ENCODE measurements at regions not wholly inside any gene's neighbourhood (a gene's known extent, or its start where the extent isn't known, plus 50 kb on each side); places are given as distances from the start of the nearest gene placed in this dataset.

DNA sequence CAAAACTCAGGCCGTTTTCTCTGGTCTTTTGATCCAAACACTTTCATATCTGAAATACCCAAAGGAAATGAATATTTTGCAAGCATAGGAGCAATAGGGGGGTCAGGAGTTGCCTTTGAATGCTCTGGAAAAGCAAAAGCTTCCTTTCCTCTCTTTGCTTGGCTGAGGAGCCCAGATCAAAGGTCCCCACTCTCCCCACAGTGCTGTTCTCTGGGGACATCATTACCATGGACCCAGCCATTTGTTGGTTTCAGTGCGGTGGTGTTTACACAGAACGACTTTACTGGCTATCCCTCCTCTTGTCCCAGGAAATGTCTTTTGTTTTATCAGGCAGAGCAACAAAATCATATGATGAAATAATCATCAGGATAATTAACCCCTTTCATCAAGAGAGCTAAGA lies 1089.1 kb downstream of the TBC1D22A start:
- Mint-ChIP-seq H3K36me3 (no peaks in the 10 kb centered on the region), H3K9me3 (no peaks in the 10 kb centered on the region), H3K4me3 (no peak overlapping the region), H3K4me1 (no peaks in the 10 kb centered on the region), H3K27me3 (ENCODE audit: low read depth in 2 of 2) (peaks cover 29 to 38% of the 10 kb centered on the region in 2 donors), H3K27ac (no peak overlapping the region)
- intact Hi-C loops (cut with micrococcal nuclease) = no loop called here
- no peaks in the 10 kb centered on the region for H3K36me3 ChIP-seq (ENCODE audit: control insufficient read depth, insufficient read depth, low read length)
- no peaks in the 10 kb centered on the region for H3K27me3 ChIP-seq (ENCODE audit: control insufficient read depth, insufficient read depth, low read length)
- H3K4me1 ChIP-seq (ENCODE audit: control insufficient read depth, insufficient read depth, low read length) = no peaks in the 10 kb centered on the region
- ATAC-seq (no peak), DNase-seq (no peak)
- 39% methylated on average over 3 of the region's 3 CpGs for WGBS (ENCODE audit: insufficient coverage)
- H3K9me3 ChIP-seq (ENCODE audit: control insufficient read depth, insufficient read depth, low read length) = no peaks in the 10 kb centered on the region
- TF ChIP-seq, protein P1, sequence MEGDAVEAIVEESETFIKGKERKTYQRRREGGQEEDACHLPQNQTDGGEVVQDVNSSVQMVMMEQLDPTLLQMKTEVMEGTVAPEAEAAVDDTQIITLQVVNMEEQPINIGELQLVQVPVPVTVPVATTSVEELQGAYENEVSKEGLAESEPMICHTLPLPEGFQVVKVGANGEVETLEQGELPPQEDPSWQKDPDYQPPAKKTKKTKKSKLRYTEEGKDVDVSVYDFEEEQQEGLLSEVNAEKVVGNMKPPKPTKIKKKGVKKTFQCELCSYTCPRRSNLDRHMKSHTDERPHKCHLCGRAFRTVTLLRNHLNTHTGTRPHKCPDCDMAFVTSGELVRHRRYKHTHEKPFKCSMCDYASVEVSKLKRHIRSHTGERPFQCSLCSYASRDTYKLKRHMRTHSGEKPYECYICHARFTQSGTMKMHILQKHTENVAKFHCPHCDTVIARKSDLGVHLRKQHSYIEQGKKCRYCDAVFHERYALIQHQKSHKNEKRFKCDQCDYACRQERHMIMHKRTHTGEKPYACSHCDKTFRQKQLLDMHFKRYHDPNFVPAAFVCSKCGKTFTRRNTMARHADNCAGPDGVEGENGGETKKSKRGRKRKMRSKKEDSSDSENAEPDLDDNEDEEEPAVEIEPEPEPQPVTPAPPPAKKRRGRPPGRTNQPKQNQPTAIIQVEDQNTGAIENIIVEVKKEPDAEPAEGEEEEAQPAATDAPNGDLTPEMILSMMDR (IDR thresholded peaks at IDR 0.05) = no peak
- H3K4me3 ChIP-seq (ENCODE audit: low read length) = no peak overlapping the region
- H3K27ac ChIP-seq (ENCODE audit: low read length) = no peak overlapping the region

DNA sequence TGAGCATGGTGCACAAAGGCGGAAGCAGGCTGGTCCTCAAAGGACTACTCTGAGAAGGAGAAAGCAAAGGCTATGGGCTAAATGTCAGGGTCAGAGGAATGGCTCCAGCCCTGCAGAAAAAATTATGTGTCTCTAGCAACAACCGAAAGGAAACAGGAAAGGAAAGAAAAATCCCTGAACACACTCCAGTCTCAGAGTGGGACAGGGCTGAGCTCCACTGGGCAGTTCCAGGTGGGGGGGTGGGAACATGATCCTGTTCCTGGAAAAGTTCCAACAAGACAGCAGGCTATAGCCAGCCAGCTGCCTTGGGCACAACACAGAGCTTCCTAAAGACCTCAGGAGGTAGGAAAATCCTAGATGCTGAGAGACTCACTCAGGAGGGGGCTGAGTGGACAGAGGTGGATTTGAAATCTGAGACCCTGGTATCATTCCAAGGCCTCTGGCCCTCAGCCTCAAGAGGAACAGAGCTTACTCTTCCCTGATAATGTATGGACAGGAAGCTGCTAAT lies 1088.2 kb downstream of the TBC1D22A start:
- Histone ChIP-seq H3K36me3 (ENCODE audit: control insufficient read depth, insufficient read depth, low read length) (no peaks in the 10 kb centered on the region), H3K27me3 (ENCODE audit: control insufficient read depth, insufficient read depth, low read length) (no peaks in the 10 kb centered on the region), H3K4me3 (ENCODE audit: low read length) (no peak overlapping the region), H3K27ac (ENCODE audit: low read length) (no peak overlapping the region), H3K9me3 (ENCODE audit: control insufficient read depth, insufficient read depth, low read length) (no peaks in the 10 kb centered on the region), H3K4me1 (ENCODE audit: control insufficient read depth, insufficient read depth, low read length) (no peaks in the 10 kb centered on the region)
- H3K27me3 Mint-ChIP-seq (ENCODE audit: low read depth in 2 of 2) = peaks cover 34 to 45% of the 10 kb centered on the region in 2 donors
- H3K9me3 Mint-ChIP-seq = no peaks in the 10 kb centered on the region
- intact Hi-C loops (cut with micrococcal nuclease) = no loop called here
- TF ChIP-seq, protein P1 (IDR thresholded peaks at IDR 0.05) = no peak
- no peak overlapping the region for H3K4me3 Mint-ChIP-seq
- no peaks in the 10 kb centered on the region for H3K4me1 Mint-ChIP-seq
- H3K27ac Mint-ChIP-seq = no peak overlapping the region
- ATAC-seq (no peak), DNase-seq (no peak)
- H3K36me3 Mint-ChIP-seq = no peaks in the 10 kb centered on the region
- 91% methylated on average over 2 of the region's 2 CpGs for WGBS (ENCODE audit: insufficient coverage)

DNA sequence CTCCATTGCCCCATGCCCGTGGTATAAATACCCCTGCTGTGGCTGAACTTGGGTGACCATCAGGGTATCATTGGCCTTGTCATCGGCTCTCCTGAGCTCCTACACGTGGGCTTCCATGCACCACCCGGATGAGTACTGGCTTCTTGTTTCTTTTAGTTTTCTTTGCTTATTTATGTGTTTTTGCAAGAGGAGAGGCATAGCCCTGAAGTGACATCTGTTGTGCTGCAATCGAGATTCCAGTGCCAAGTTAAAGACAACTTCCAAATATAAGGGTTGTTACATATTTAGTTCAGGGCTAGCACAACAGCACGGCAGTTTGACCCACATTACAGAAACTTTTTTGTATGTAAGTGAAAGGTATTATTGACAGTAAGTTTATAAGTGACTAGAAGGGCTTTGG lies 1087.1 kb downstream of the TBC1D22A start:
- H3K27me3 ChIP-seq (ENCODE audit: control insufficient read depth, insufficient read depth, low read length) = no peaks in the 10 kb centered on the region
- TF ChIP-seq, protein P1 (IDR thresholded peaks at IDR 0.05) = no peak
- H3K9me3 ChIP-seq (ENCODE audit: control insufficient read depth, insufficient read depth, low read length) = no peaks in the 10 kb centered on the region
- DNase-seq (no peak), ATAC-seq (no peak)
- intact Hi-C loops (cut with micrococcal nuclease) = no loop called here
- Mint-ChIP-seq H3K27me3 (ENCODE audit: low read depth in 2 of 2) (peaks cover 34 to 44% of the 10 kb centered on the region in 2 donors), H3K4me1 (no peaks in the 10 kb centered on the region), H3K27ac (no peak overlapping the region), H3K36me3 (no peaks in the 10 kb centered on the region), H3K4me3 (no peak overlapping the region), H3K9me3 (no peaks in the 10 kb centered on the region)
- no peaks in the 10 kb centered on the region for H3K36me3 ChIP-seq (ENCODE audit: control insufficient read depth, insufficient read depth, low read length)
- no peak overlapping the region for H3K4me3 ChIP-seq (ENCODE audit: low read length)
- no peak overlapping the region for H3K27ac ChIP-seq (ENCODE audit: low read length)
- 67% methylated on average over 6 of the region's 6 CpGs for WGBS (ENCODE audit: insufficient coverage)
- no peaks in the 10 kb centered on the region for H3K4me1 ChIP-seq (ENCODE audit: control insufficient read depth, insufficient read depth, low read length)

DNA sequence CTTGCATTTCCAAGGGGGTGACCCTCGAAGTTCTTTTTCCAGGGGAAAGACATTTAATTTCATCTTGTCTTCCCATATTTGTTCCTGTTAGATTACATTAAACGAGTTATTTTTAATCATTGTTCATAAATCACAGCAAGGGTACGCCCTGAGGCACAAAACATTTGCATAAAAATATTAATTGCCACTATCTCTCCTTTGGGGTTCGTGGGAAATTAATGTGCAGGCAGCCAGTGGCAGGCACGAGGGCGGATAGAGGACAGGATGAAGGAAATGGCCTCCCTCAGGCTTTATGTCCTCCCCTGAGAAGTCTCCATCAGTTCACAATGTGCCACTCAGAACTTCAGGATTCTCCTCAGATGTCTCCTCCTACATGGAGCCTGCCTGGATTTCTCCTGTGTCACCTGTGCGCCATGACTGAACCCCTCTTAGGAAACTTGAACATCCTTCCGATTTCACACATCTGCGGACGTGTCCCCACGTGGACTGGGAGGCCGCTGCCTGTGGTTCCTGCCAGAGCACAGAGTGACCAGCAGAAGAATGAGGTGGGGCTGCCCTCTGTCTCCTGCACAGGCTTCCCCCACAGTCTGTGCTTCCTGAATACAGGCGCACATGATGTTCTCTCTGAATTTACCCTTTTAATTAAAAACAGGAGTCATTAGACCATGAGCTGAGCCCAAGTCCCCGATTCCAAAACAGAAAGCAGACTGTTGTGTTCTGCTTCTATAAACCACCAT lies 1085.9 kb downstream of the TBC1D22A start:
- H3K36me3 Mint-ChIP-seq = no peaks in the 10 kb centered on the region
- no peak overlapping the region for H3K4me3 Mint-ChIP-seq
- intact Hi-C loops (cut with micrococcal nuclease) = no loop called here
- no peaks in the 10 kb centered on the region for H3K4me1 Mint-ChIP-seq
- TF ChIP-seq, protein P1 (IDR thresholded peaks at IDR 0.05) = no peak
- Histone ChIP-seq H3K27ac (ENCODE audit: low read length) (no peak overlapping the region), H3K36me3 (ENCODE audit: control insufficient read depth, insufficient read depth, low read length) (no peaks in the 10 kb centered on the region), H3K4me1 (ENCODE audit: control insufficient read depth, insufficient read depth, low read length) (no peaks in the 10 kb centered on the region), H3K9me3 (ENCODE audit: control insufficient read depth, insufficient read depth, low read length) (no peaks in the 10 kb centered on the region), H3K27me3 (ENCODE audit: control insufficient read depth, insufficient read depth, low read length) (no peaks in the 10 kb centered on the region), H3K4me3 (ENCODE audit: low read length) (no peak overlapping the region)
- H3K27ac Mint-ChIP-seq = no peak overlapping the region
- ATAC-seq (no peak), DNase-seq (no peak)
- 81% methylated on average over 14 of the region's 14 CpGs for WGBS (ENCODE audit: insufficient coverage)
- peaks cover 30 to 37% of the 10 kb centered on the region in 2 donors for H3K27me3 Mint-ChIP-seq (ENCODE audit: low read depth in 2 of 2)
- H3K9me3 Mint-ChIP-seq = no peaks in the 10 kb centered on the region
